Erythroblast (primary cell): ENCODE measurements at regions not wholly inside any gene's neighbourhood (a gene's known extent, or its start where the extent isn't known, plus 50 kb on each side); places are given as distances from the start of the nearest gene placed in this dataset.

Experiments used
- DNase-seq, 2 experiments: peaks; one replicate each; lab custom pipeline; 2025; lab: John Stamatoyannopoulos, UW
- GATA1 ChIP-seq: IDR thresholded peaks from 2 replicates; pipeline ENCODE4 v1.6.1; 2011; ENCODE audit warnings: low read depth, mild to moderate bottlenecking, control low read depth, low read length, moderate library complexity
- POLR2A ChIP-seq: IDR thresholded peaks from 2 replicates; pipeline ENCODE4 v1.6.1; 2011; ENCODE audit warnings: mild to moderate bottlenecking, low read length

GRCh38 chr2:74767618-74768017 is 66.3 kb upstream of the HK2 start:
- no peak for TF ChIP-seq POLR2A
- TF ChIP-seq GATA1 = no peak
- no peak for DNase-seq

GRCh38 chr2:74768401-74768914 is 65.5 kb upstream of the HK2 start:
- TF ChIP-seq GATA1 = no peak
- TF ChIP-seq POLR2A = no peak
- DNase-seq = no peak

GRCh38 chr2:74772046-74772445 is 61.9 kb upstream of the HK2 start:
- DNase-seq = no peak
- TF ChIP-seq GATA1 = no peak

GRCh38 chr2:74777161-74777900 is 56.6 kb upstream of the HK2 start:
- no peak for TF ChIP-seq POLR2A
- no peak for TF ChIP-seq GATA1
- no peak for DNase-seq

GRCh38 chr2:74778381-74779264 is 55.3 kb upstream of the HK2 start:
- TF ChIP-seq GATA1 = no peak
- TF ChIP-seq POLR2A = no peak
- DNase-seq = no peak

- DNase-seq = no peak
- TF ChIP-seq POLR2A (no peak), GATA1 (no peak)
Measured at GRCh38 chr2:74779265-74779558, 54.7 kb upstream of the HK2 start.

GRCh38 chr2:74779587-74780135 is 54.3 kb upstream of the HK2 start:
- TF ChIP-seq GATA1 = no peak
- DNase-seq = no peak
